Chondrocyte (in vitro differentiated cells): ENCODE measurements at regions not wholly inside any gene's neighbourhood (a gene's known extent, or its start where the extent isn't known, plus 50 kb on each side); places are given as distances from the start of the nearest gene placed in this dataset.

Experiments used
- DNase-seq: peaks from one replicate; pipeline ENCODE4 v3.0.0; 2021; ENCODE audit warnings: mixed read lengths, low spot score
- H3K27ac Mint-ChIP-seq: one replicate; pipeline ENCODE4 v1.8.0; 2021; ENCODE audit warnings: mild to moderate bottlenecking, moderate library complexity, mixed read lengths; ENCODE audit not compliant: unreplicated experiment
- H3K27me3 Mint-ChIP-seq: 2 replicates; pipeline ENCODE4 v1.8.0; 2021; ENCODE audit warnings: low read depth, mixed read lengths
- H3K36me3 Mint-ChIP-seq: 2 replicates; pipeline ENCODE4 v1.8.0; 2021; ENCODE audit warnings: low read depth, mixed read lengths
- H3K4me1 Mint-ChIP-seq: 2 replicates; pipeline ENCODE4 v1.8.0; 2021; ENCODE audit warnings: low read depth, mild to moderate bottlenecking, mixed read lengths
- H3K4me3 Mint-ChIP-seq: one replicate; pipeline ENCODE4 v1.8.0; 2021; ENCODE audit warnings: mild to moderate bottlenecking, moderate library complexity, mixed read lengths; ENCODE audit not compliant: unreplicated experiment
- H3K9me3 Mint-ChIP-seq: 2 replicates; pipeline ENCODE4 v1.8.0; 2021; ENCODE audit warnings: low read depth, mixed read lengths
- CTCF ChIP-seq: fragments of 200-600 bp; sonication (generic); IDR thresholded peaks from 2 replicates; pipeline ENCODE4 v1.5.0; 2021; ENCODE audit warnings: antibody characterized with exemption, mild to moderate bottlenecking, moderate library complexity

DNA sequence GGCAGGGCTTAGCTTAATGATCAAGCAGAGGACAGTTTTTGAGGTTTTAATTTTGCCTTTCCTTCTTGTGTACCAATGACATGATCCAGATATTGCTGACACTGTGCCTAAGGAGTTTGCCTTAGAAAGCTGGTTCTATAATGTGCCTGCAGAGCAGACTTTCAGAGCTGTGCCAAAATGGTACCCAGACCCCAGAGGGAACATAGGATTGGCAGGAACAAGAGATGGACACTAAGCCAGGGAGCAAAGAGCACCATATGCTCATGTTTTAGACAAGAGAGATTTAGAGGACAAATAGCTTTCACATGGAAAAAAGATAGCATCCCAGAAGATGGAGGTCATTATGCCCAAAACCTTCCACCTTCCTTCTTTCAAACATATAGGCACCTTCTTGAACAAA, 1241.5 kb upstream of the SPRY2 start:
- Mint-ChIP-seq H3K36me3 (no peaks in the 10 kb centered on the region), H3K9me3 (no peaks in the 10 kb centered on the region), H3K27me3 (peaks cover 2% of the 10 kb centered on the region), H3K4me3 (no peak overlapping the region), H3K27ac (no peak overlapping the region), H3K4me1 (no peaks in the 10 kb centered on the region)
- no peak for DNase-seq
- no peak for TF ChIP-seq CTCF

DNA sequence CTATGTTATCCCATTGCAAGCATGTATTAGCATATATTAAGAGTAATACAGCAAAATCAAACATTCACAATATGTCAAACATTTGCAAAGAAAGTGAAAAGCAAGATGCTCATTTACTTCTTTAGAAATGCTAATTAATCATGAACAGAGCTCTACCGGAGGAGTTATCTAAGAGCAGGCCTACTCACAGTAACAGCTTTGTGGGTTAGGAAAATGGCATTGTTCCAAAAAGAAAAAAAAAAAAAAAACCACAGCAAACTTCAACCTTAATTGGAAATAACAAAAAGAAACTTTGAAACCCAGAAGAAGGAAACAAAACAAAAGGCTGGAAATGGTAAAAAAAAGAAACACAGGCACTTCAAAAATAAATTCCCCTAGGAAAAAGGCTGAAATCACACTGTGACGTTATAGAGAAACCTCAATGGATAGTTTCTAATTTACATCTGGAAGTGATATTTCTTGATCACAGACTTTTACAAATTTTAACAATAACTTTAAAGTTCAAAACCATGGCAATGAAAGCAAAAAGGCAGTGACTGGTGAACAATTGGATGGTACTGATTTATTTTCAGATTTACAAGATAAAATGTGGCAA, 1236.8 kb upstream of the SPRY2 start:
- no peak for DNase-seq
- H3K27ac Mint-ChIP-seq, result no peak overlapping the region

DNA sequence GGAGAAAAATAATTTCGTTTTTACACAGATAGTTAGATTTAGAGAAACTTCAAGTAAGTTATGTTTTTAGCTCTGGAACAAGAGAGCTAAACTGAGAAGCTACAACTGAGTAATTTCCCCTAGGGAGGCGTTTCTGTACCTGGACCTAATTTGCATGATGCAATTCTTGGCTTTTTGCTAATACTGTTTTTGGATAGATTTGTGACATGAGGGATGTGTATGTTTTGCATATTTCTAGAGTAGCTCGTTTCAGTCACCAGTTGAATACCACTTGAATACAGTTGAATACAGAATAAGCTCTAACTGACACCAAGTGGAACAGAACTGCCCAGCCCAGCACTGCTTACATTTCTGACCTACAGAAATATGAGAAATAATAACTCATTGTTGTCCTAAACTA, 1227.9 kb upstream of the SPRY2 start:
- Mint-ChIP-seq H3K36me3 (no peaks in the 10 kb centered on the region), H3K4me1 (no peaks in the 10 kb centered on the region)
- no peak for TF ChIP-seq CTCF

More for the DNA sequence above, 1236.8 kb upstream of the SPRY2 start:
- TF ChIP-seq CTCF, result no peak
- Mint-ChIP-seq H3K4me3 (no peak overlapping the region), H3K27me3 (no peaks in the 10 kb centered on the region), H3K4me1 (no peaks in the 10 kb centered on the region), H3K9me3 (no peaks in the 10 kb centered on the region), H3K36me3 (no peaks in the 10 kb centered on the region)

GRCh38 chr13:81565849-81566248, 1224.9 kb upstream of the SPRY2 start:
- H3K9me3 Mint-ChIP-seq, result no peaks in the 10 kb centered on the region
- no peak overlapping the region for H3K4me3 Mint-ChIP-seq
- DNase-seq, result no peak
- no peaks in the 10 kb centered on the region for H3K36me3 Mint-ChIP-seq
- no peaks in the 10 kb centered on the region for H3K4me1 Mint-ChIP-seq
- no peak overlapping the region for H3K27ac Mint-ChIP-seq
- no peak for TF ChIP-seq CTCF
- H3K27me3 Mint-ChIP-seq, result peaks cover 3% of the 10 kb centered on the region

More for the DNA sequence above, 1227.9 kb upstream of the SPRY2 start:
- no peak overlapping the region for H3K4me3 Mint-ChIP-seq
- DNase-seq, result no peak
- H3K27me3 Mint-ChIP-seq, result peaks cover 3% of the 10 kb centered on the region
- H3K9me3 Mint-ChIP-seq, result no peaks in the 10 kb centered on the region
- no peak overlapping the region for H3K27ac Mint-ChIP-seq

DNA sequence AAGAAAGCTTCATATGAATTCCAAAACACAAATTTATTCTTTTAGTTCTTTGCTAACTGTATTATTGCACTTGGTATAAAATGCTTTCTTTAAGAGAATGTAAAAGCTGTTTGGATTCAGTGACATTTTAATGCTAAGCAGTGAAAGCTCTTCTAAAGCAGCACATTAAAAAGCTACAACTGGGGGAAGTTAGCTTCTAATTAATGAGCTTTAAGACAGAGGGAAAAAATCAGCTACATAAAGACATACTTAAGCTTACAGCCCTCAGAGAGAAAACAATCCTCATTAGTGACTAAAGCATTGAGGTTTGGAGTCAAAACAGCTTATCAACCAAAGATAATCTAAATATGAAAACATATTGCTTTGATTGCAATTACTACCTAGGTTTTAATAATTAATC, 1222.2 kb upstream of the SPRY2 start:
- Mint-ChIP-seq H3K27me3 (peaks cover 3% of the 10 kb centered on the region), H3K9me3 (peaks cover 2% of the 10 kb centered on the region), H3K27ac (no peak overlapping the region), H3K36me3 (no peaks in the 10 kb centered on the region), H3K4me1 (no peaks in the 10 kb centered on the region), H3K4me3 (no peak overlapping the region)
- DNase-seq, result no peak
- no peak for TF ChIP-seq CTCF
